ENCODE measurements at regions not wholly inside any gene's neighbourhood (a gene's known extent, or its start where the extent isn't known, plus 50 kb on each side); places are given as distances from the start of the nearest gene placed in this dataset.

- DNase-seq, result no peak
- no peak overlapping the region for H3K27ac Mint-ChIP-seq
- no peaks in the 10 kb centered on the region for H3K27me3 Mint-ChIP-seq (ENCODE audit: low read depth in 2 of 2)
- no peak overlapping the region for H3K4me3 Mint-ChIP-seq
- no peaks in the 10 kb centered on the region for H3K4me1 Mint-ChIP-seq
- H3K9me3 Mint-ChIP-seq, result peaks cover 7 to 15% of the 10 kb centered on the region in 2 donors
- ATAC-seq, result no peak
- peaks cover 9% of the 10 kb centered on the region for H3K9me3 ChIP-seq (ENCODE audit: control insufficient read depth, insufficient read depth, low read length)
- no peak overlapping the region for H3K4me3 ChIP-seq (ENCODE audit: low read length)
- no peaks in the 10 kb centered on the region for H3K4me1 ChIP-seq (ENCODE audit: control insufficient read depth, insufficient read depth, low read length)
- H3K36me3 Mint-ChIP-seq, result no peaks in the 10 kb centered on the region
- no peak for TF ChIP-seq CTCF (IDR thresholded peaks at IDR 0.05)
- intact Hi-C loops (cut with micrococcal nuclease), result no loop called here
- H3K27ac ChIP-seq (ENCODE audit: low read length), result no peak overlapping the region
- no peaks in the 10 kb centered on the region for H3K36me3 ChIP-seq (ENCODE audit: control insufficient read depth, insufficient read depth, low read length)
- H3K27me3 ChIP-seq (ENCODE audit: control insufficient read depth, insufficient read depth, low read length), result no peaks in the 10 kb centered on the region
Observed at GRCh38 chr13:67771106-67771505, 541.0 kb upstream of the PCDH9 start.

GRCh38 chr13:67769987-67770341 lies 539.8 kb upstream of the PCDH9 start:
- H3K4me3 Mint-ChIP-seq, result no peak overlapping the region
- intact Hi-C loops (cut with micrococcal nuclease), result no loop called here
- TF ChIP-seq CTCF (IDR thresholded peaks at IDR 0.05), result no peak
- ATAC-seq, result no peak
- H3K27me3 Mint-ChIP-seq (ENCODE audit: low read depth in 2 of 2), result no peaks in the 10 kb centered on the region
- WGBS (ENCODE audit: insufficient coverage), result 86% methylated on average over 7 of the region's 7 CpGs
- Histone ChIP-seq H3K27ac (ENCODE audit: low read length) (no peak overlapping the region), H3K4me3 (ENCODE audit: low read length) (no peak overlapping the region), H3K27me3 (ENCODE audit: control insufficient read depth, insufficient read depth, low read length) (no peaks in the 10 kb centered on the region), H3K36me3 (ENCODE audit: control insufficient read depth, insufficient read depth, low read length) (no peaks in the 10 kb centered on the region), H3K9me3 (ENCODE audit: control insufficient read depth, insufficient read depth, low read length) (peaks cover 9% of the 10 kb centered on the region), H3K4me1 (ENCODE audit: control insufficient read depth, insufficient read depth, low read length) (no peaks in the 10 kb centered on the region)
- no peak overlapping the region for H3K27ac Mint-ChIP-seq
- no peaks in the 10 kb centered on the region for H3K4me1 Mint-ChIP-seq
- no peak for DNase-seq
- peaks cover 9 to 19% of the 10 kb centered on the region in 2 donors for H3K9me3 Mint-ChIP-seq
- no peaks in the 10 kb centered on the region for H3K36me3 Mint-ChIP-seq

- no peaks in the 10 kb centered on the region for H3K4me1 Mint-ChIP-seq
- no peaks in the 10 kb centered on the region for H3K27me3 ChIP-seq (ENCODE audit: control insufficient read depth, insufficient read depth, low read length)
- H3K27ac ChIP-seq (ENCODE audit: low read length), result no peak overlapping the region
- no peak for DNase-seq
- no peaks in the 10 kb centered on the region for H3K36me3 ChIP-seq (ENCODE audit: control insufficient read depth, insufficient read depth, low read length)
- H3K4me3 Mint-ChIP-seq, result no peak overlapping the region
- 97% methylated on average over 30 of the region's 30 CpGs for WGBS (ENCODE audit: insufficient coverage)
- no peaks in the 10 kb centered on the region for H3K4me1 ChIP-seq (ENCODE audit: control insufficient read depth, insufficient read depth, low read length)
- H3K27ac Mint-ChIP-seq, result no peak overlapping the region
- peaks cover 9% of the 10 kb centered on the region for H3K9me3 ChIP-seq (ENCODE audit: control insufficient read depth, insufficient read depth, low read length)
- intact Hi-C loops (cut with micrococcal nuclease), result no loop called here
- H3K9me3 Mint-ChIP-seq, result peaks cover 10 to 20% of the 10 kb centered on the region in 2 donors
- H3K27me3 Mint-ChIP-seq (ENCODE audit: low read depth in 2 of 2), result no peaks in the 10 kb centered on the region
- ATAC-seq, result no peak
- no peak overlapping the region for H3K4me3 ChIP-seq (ENCODE audit: low read length)
- H3K36me3 Mint-ChIP-seq, result no peaks in the 10 kb centered on the region
- no peak for TF ChIP-seq CTCF (IDR thresholded peaks at IDR 0.05)
Observed at GRCh38 chr13:67769063-67769986, 539.2 kb upstream of the PCDH9 start.

GRCh38 chr13:67763984-67764383 lies 533.8 kb upstream of the PCDH9 start:
- no peak overlapping the region for H3K4me3 Mint-ChIP-seq
- peaks cover 16 to 19% of the 10 kb centered on the region in 2 donors for H3K9me3 Mint-ChIP-seq
- ATAC-seq, result no peak
- no peak overlapping the region for H3K27ac Mint-ChIP-seq
- H3K36me3 ChIP-seq (ENCODE audit: control insufficient read depth, insufficient read depth, low read length), result no peaks in the 10 kb centered on the region
- no peak for TF ChIP-seq CTCF (IDR thresholded peaks at IDR 0.05)
- no peaks in the 10 kb centered on the region for H3K4me1 Mint-ChIP-seq
- 86% methylated on average over 3 of the region's 3 CpGs for WGBS (ENCODE audit: insufficient coverage)
- no peak overlapping the region for H3K4me3 ChIP-seq (ENCODE audit: low read length)
- H3K4me1 ChIP-seq (ENCODE audit: control insufficient read depth, insufficient read depth, low read length), result no peaks in the 10 kb centered on the region
- H3K36me3 Mint-ChIP-seq, result peaks cover 11% of the 10 kb centered on the region
- intact Hi-C loops (cut with micrococcal nuclease), result no loop called here
- no peak overlapping the region for H3K27ac ChIP-seq (ENCODE audit: low read length)
- H3K9me3 ChIP-seq (ENCODE audit: control insufficient read depth, insufficient read depth, low read length), result no peaks in the 10 kb centered on the region
- H3K27me3 ChIP-seq (ENCODE audit: control insufficient read depth, insufficient read depth, low read length), result no peaks in the 10 kb centered on the region
- H3K27me3 Mint-ChIP-seq (ENCODE audit: low read depth in 2 of 2), result no peaks in the 10 kb centered on the region
- DNase-seq, result no peak

All from natural killer cell (primary cell).